ENCODE measurements at regions not wholly inside any gene's neighbourhood (a gene's known extent, or its start where the extent isn't known, plus 50 kb on each side); places are given as distances from the start of the nearest gene placed in this dataset.

DNA sequence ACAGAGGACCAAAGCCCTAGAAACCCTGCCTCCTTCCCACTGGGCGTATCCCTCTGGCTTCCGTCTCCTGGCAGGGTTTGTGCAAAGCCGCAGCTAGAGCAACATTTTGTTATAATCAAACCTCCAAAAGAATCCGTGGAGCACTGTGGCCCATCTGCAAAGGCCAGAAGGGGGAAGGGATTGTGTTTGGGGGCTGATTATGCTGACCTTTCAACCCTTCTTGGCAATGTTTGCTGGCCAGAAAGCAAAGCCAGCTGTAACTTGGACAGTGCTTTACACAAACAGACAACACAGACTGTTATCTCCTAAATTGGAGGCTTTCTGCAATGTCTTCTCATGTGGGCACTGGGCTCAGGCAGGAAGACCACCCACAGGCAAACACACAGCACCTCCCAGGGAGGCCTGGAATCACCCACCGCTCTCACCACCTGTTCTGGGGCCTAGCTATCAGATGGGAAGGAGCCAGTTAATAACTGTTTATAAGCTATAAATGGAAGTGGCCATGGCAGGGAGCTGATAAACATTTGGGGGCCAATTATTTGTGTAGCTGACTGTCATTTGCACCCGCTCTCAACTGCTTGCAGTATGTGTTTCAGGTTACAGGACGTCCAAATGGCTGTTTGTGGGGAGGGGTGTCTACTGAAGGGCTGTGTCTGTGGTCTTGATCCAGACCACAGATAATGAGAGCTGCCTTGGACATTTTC lies 121.6 kb upstream of the ERCC6L2 start:
- intact Hi-C loops (cut with DNase I, micrococcal nuclease): no loop called here
- Histone ChIP-seq H3K27me3 (ENCODE audit: control insufficient read depth in 1 of 2, insufficient read depth in 2 of 2, low read length in 2 of 2) (peaks cover 4 to 8% of the 10 kb centered on the region in 2 experiments), H3K9me3 (ENCODE audit: control insufficient read depth in 1 of 2, insufficient read depth in 1 of 2, low read length in 2 of 2) (peaks cover 0 to 7% of the 10 kb centered on the region in 2 experiments), H3K4me1 (ENCODE audit: insufficient read depth, low read length) (peaks cover 19% of the 10 kb centered on the region), H3K27ac (ENCODE audit: low read depth in 1 of 2, low read length in 2 of 2) (no peak overlapping the region), H3K36me3 (ENCODE audit: insufficient read depth, low read length) (no peaks in the 10 kb centered on the region), H3K4me3 (ENCODE audit: low read length) (no peak overlapping the region)
- Mint-ChIP-seq H3K9me3 (no peaks in the 10 kb centered on the region), H3K27me3 (peaks cover 17% of the 10 kb centered on the region), H3K27ac (no peak overlapping the region), H3K4me3 (no peak overlapping the region), H3K36me3 (ENCODE audit: low read depth) (no peaks in the 10 kb centered on the region), H3K4me1 (ENCODE audit: low read depth) (peaks cover 12% of the 10 kb centered on the region)
- TF ChIP-seq, protein P1, sequence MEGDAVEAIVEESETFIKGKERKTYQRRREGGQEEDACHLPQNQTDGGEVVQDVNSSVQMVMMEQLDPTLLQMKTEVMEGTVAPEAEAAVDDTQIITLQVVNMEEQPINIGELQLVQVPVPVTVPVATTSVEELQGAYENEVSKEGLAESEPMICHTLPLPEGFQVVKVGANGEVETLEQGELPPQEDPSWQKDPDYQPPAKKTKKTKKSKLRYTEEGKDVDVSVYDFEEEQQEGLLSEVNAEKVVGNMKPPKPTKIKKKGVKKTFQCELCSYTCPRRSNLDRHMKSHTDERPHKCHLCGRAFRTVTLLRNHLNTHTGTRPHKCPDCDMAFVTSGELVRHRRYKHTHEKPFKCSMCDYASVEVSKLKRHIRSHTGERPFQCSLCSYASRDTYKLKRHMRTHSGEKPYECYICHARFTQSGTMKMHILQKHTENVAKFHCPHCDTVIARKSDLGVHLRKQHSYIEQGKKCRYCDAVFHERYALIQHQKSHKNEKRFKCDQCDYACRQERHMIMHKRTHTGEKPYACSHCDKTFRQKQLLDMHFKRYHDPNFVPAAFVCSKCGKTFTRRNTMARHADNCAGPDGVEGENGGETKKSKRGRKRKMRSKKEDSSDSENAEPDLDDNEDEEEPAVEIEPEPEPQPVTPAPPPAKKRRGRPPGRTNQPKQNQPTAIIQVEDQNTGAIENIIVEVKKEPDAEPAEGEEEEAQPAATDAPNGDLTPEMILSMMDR (IDR thresholded peaks at IDR 0.05): no peak
- ChIA-PET POLR2A (no interaction called here), CTCF (no interaction called here)
- ATAC-seq (ENCODE audit: poor library complexity) (no peak), DNase-seq (no peak)

DNA sequence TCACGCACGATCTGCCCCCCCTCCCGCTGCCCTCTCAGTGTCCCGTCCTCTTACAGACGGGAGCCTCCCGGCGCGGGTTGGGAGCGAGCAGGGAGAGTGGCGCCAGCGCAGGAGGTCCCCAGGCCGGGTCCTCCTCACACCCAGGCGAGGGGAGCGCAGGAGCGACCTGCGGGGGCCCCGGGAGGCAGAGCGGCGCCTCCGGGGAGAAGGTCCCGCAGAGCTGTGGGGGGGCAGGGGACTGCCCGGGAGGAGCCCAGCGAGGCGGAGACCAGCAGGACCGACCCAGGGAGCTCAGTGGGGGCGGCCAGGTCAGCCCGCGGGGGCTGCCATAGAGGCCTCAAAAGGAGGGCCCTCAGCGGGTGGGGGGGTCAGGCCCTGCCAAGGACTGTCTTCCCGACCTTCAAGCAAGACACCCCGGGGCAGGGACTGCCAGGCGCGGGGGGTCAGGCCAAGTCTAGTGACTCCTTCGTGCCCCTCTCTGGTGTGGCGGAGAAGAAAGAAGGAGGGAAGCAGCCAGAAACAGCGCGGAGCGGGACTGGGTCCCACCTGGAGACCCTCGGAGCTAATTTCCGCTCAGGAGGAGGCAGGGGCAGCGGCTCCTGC lies 123.3 kb upstream of the ERCC6L2 start:
- Histone ChIP-seq H3K27ac (ENCODE audit: low read depth in 1 of 2, low read length in 2 of 2) (no peak overlapping the region), H3K4me1 (ENCODE audit: insufficient read depth, low read length) (peaks cover 19% of the 10 kb centered on the region), H3K9me3 (ENCODE audit: control insufficient read depth in 1 of 2, insufficient read depth in 1 of 2, low read length in 2 of 2) (peaks cover 0 to 7% of the 10 kb centered on the region in 2 experiments), H3K4me3 (ENCODE audit: low read length) (no peak overlapping the region), H3K36me3 (ENCODE audit: insufficient read depth, low read length) (no peaks in the 10 kb centered on the region), H3K27me3 (ENCODE audit: control insufficient read depth in 1 of 2, insufficient read depth in 2 of 2, low read length in 2 of 2) (peaks cover 4 to 8% of the 10 kb centered on the region in 2 experiments)
- H3K4me1 Mint-ChIP-seq (ENCODE audit: low read depth): peaks cover 12% of the 10 kb centered on the region
- peaks cover 23% of the 10 kb centered on the region for H3K27me3 Mint-ChIP-seq
- H3K9me3 Mint-ChIP-seq: no peaks in the 10 kb centered on the region
- ATAC-seq (ENCODE audit: poor library complexity) (no peak), DNase-seq (no peak)
- intact Hi-C loops (cut with DNase I, micrococcal nuclease): no loop called here
- no peak overlapping the region for H3K27ac Mint-ChIP-seq
- TF ChIP-seq, protein P1 (IDR thresholded peaks at IDR 0.05): no peak
- ChIA-PET CTCF (no interaction called here), POLR2A (no interaction called here)
- H3K36me3 Mint-ChIP-seq (ENCODE audit: low read depth): no peaks in the 10 kb centered on the region
- no peak overlapping the region for H3K4me3 Mint-ChIP-seq

DNA sequence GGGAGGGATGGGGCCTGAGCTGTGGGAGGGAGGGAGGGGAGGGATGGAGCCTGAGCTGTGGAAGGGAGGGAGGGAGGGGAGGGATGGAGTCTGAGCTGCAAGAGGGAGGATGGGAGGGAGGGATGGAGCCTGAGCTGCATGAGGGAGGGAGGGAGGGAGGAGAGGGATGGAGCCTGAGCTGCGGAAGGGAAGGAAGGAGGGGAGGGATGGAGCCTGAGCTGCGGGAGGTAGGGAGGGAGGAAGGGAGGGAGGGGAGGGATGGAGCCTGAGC lies 124.0 kb upstream of the ERCC6L2 start:
- H3K9me3 Mint-ChIP-seq: no peaks in the 10 kb centered on the region
- H3K4me3 Mint-ChIP-seq: no peak overlapping the region
- ChIA-PET CTCF (no interaction called here), POLR2A (no interaction called here)
- intact Hi-C loops (cut with DNase I, micrococcal nuclease): no loop called here
- no peak for DNase-seq
- Histone ChIP-seq H3K4me3 (ENCODE audit: low read length) (no peak overlapping the region), H3K4me1 (ENCODE audit: insufficient read depth, low read length) (peaks cover 19% of the 10 kb centered on the region), H3K27me3 (ENCODE audit: control insufficient read depth in 1 of 2, insufficient read depth in 2 of 2, low read length in 2 of 2) (peaks cover 4 to 8% of the 10 kb centered on the region in 2 experiments), H3K9me3 (ENCODE audit: control insufficient read depth in 1 of 2, insufficient read depth in 1 of 2, low read length in 2 of 2) (peaks cover 0 to 7% of the 10 kb centered on the region in 2 experiments), H3K27ac (ENCODE audit: low read depth in 1 of 2, low read length in 2 of 2) (no peak overlapping the region), H3K36me3 (ENCODE audit: insufficient read depth, low read length) (no peaks in the 10 kb centered on the region)
- peaks cover 12% of the 10 kb centered on the region for H3K4me1 Mint-ChIP-seq (ENCODE audit: low read depth)
- no peaks in the 10 kb centered on the region for H3K36me3 Mint-ChIP-seq (ENCODE audit: low read depth)
- H3K27me3 Mint-ChIP-seq: peaks cover 23% of the 10 kb centered on the region
- ATAC-seq (ENCODE audit: poor library complexity): no peak
- H3K27ac Mint-ChIP-seq: no peak overlapping the region
- TF ChIP-seq, protein P1 (IDR thresholded peaks at IDR 0.05): no peak
